NB4 (cell line): ENCODE measurements at regions not wholly inside any gene's neighbourhood (a gene's known extent, or its start where the extent isn't known, plus 50 kb on each side); places are given as distances from the start of the nearest gene placed in this dataset.

Experiments used
- MYC ChIP-seq: IDR thresholded peaks from 2 replicates; pipeline ENCODE4 v1.6.1; 2011; ENCODE audit warnings: low read depth, low read length
- POLR2A ChIP-seq: IDR thresholded peaks from 2 replicates; pipeline ENCODE4 v1.6.1; 2011; ENCODE audit warnings: mild to moderate bottlenecking; ENCODE audit not compliant: insufficient read length; ENCODE audit errors: extremely low read depth
- TF ChIP-seq, protein P1 (sequence below): IDR thresholded peaks from one replicate; pipeline ENCODE4 v1.5.1; 2012; ENCODE audit warnings: low read depth, low read length

DNA sequence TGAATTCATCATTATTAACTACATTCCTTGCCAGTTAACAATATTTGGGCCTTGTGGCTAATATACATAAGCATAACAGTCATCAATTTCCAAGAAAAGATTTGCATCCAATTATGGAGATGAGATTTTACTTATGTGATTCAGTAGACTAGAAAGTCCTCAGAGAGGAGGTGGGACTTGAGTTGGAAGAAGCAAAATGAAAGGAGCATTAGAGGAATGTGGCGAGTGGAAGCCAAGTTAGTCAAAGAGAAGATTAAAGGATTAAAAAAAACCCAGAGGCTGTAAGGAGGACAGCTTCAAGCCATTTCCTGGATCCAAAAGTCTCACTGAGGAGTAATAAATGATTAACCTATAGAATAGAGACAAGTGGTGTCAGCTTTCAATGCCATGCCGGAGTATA lies 1099.4 kb upstream of the IGFBP7 start:
- TF ChIP-seq, protein P1, sequence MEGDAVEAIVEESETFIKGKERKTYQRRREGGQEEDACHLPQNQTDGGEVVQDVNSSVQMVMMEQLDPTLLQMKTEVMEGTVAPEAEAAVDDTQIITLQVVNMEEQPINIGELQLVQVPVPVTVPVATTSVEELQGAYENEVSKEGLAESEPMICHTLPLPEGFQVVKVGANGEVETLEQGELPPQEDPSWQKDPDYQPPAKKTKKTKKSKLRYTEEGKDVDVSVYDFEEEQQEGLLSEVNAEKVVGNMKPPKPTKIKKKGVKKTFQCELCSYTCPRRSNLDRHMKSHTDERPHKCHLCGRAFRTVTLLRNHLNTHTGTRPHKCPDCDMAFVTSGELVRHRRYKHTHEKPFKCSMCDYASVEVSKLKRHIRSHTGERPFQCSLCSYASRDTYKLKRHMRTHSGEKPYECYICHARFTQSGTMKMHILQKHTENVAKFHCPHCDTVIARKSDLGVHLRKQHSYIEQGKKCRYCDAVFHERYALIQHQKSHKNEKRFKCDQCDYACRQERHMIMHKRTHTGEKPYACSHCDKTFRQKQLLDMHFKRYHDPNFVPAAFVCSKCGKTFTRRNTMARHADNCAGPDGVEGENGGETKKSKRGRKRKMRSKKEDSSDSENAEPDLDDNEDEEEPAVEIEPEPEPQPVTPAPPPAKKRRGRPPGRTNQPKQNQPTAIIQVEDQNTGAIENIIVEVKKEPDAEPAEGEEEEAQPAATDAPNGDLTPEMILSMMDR = no peak
- no peak for TF ChIP-seq MYC
- no peak for TF ChIP-seq POLR2A
